GM23248 (cell line): ENCODE measurements at regions not wholly inside any gene's neighbourhood (a gene's known extent, or its start where the extent isn't known, plus 50 kb on each side); places are given as distances from the start of the nearest gene placed in this dataset.

ENCODE experiments used
- EZH2 ChIP-seq: fragments of 200-600 bp; sonication (generic); IDR thresholded peaks from 2 replicates; pipeline ENCODE4 v1.6.1; 2018; ENCODE audit warnings: antibody characterized with exemption, mild to moderate bottlenecking; ENCODE audit not compliant: insufficient read depth, poor library complexity, severe bottlenecking
- EZH2phosphoT487 ChIP-seq: fragments of 200-600 bp; sonication (generic); IDR thresholded peaks from 2 replicates; pipeline ENCODE4 v1.6.1; 2018; ENCODE audit warnings: antibody characterized with exemption, moderate library complexity, mild to moderate bottlenecking, low read depth; ENCODE audit not compliant: insufficient read depth

DNA sequence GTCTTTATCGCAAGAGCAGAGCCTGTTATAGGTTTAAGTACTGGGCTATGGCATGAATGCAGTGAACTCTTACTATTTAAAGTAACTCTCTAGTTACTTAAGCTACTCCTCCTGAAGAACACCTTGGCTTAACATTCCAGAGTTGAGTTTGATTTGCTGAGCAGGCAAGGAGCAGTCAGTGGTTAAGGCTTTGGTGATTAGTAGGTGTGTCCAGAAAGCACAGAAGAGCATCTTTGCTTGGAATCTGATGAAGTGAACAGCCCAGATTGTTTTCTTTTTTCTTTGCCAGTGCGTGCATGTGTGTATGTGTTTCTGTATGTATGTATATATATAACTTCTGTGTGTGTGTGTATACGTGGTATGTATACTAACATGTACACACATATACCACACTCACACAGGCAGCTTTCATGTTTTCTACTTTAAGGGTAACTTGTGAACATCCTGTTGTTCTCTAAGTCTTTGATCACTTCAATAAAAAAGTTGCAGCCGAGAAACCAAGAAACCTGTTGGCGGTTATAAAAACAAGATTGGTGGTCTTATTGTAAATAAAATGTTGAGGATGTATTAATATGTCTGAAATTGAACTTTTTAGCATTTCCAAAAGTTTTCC lies 56.2 kb upstream of the TULP4 start:
- TF ChIP-seq EZH2phosphoT487: no peak
- TF ChIP-seq EZH2: no peak
